HEK293 (cell line): ENCODE measurements at regions not wholly inside any gene's neighbourhood (a gene's known extent, or its start where the extent isn't known, plus 50 kb on each side); places are given as distances from the start of the nearest gene placed in this dataset.
"Not testable (repeated sequence)": the region's sequence is repeated elsewhere in the genome, so short reads cannot be mapped to it uniquely, and the experiment has no call there.

Experiments used
- CTCF ChIP-seq: fragments of 450-650 bp; formaldehyde crosslinking; IDR thresholded peaks from 2 replicates; pipeline ENCODE4 v1.5.1; 2016; ENCODE audit warnings: missing biosample characterization, missing genetic modification characterization
- YY1 ChIP-seq: fragments of 450-650 bp; formaldehyde crosslinking; IDR thresholded peaks from 2 replicates; pipeline ENCODE4 v1.5.1; 2018; ENCODE audit warnings: missing biosample characterization, missing genetic modification characterization

GRCh38 chr9:39559384-39559783 is 203.9 kb downstream of the SPATA31A1 start:
- TF ChIP-seq CTCF (tag by site-specific recombination); YY1: not testable (repeated sequence)
